ENCODE measurements at regions not wholly inside any gene's neighbourhood (a gene's known extent, or its start where the extent isn't known, plus 50 kb on each side); places are given as distances from the start of the nearest gene placed in this dataset.
"Not testable (repeated sequence)": the region's sequence is repeated elsewhere in the genome, so short reads cannot be mapped to it uniquely, and the experiment has no call there.

DNA sequence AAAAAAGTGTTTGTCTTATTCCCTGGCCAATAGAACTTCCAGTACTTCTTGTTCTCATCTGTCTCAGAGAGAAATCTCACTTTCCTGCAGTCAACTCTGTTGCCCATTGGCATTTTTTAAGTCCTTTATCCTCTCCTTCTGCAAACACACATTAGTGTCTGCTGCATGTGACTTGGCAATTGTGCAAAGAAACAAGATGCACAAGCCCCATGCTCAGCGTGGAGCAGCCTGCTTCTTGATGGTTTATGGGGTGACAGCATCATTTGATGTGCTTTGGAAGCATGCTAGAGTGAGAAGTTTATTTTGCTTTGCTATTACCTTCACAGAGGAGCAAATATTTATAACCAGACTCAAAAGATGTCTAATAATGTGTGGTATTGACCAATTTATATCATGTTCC lies 238.2 kb downstream of the FAT3 start:
- TF ChIP-seq POLR2A (IDR thresholded peaks at IDR 0.05) (no peak), EP300 (IDR thresholded peaks at IDR 0.05) (no peak), POLR2AphosphoS5 (IDR thresholded peaks at IDR 0.05) (no peak)
- TF ChIP-seq, protein P1, sequence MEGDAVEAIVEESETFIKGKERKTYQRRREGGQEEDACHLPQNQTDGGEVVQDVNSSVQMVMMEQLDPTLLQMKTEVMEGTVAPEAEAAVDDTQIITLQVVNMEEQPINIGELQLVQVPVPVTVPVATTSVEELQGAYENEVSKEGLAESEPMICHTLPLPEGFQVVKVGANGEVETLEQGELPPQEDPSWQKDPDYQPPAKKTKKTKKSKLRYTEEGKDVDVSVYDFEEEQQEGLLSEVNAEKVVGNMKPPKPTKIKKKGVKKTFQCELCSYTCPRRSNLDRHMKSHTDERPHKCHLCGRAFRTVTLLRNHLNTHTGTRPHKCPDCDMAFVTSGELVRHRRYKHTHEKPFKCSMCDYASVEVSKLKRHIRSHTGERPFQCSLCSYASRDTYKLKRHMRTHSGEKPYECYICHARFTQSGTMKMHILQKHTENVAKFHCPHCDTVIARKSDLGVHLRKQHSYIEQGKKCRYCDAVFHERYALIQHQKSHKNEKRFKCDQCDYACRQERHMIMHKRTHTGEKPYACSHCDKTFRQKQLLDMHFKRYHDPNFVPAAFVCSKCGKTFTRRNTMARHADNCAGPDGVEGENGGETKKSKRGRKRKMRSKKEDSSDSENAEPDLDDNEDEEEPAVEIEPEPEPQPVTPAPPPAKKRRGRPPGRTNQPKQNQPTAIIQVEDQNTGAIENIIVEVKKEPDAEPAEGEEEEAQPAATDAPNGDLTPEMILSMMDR (IDR thresholded peaks at IDR 0.05) = no peak
- Histone ChIP-seq H3K27ac (no peak overlapping the region), H3K27me3 (no peaks in the 10 kb centered on the region), H3K36me3 (no peaks in the 10 kb centered on the region), H3K4me1 (peaks cover 0 to 6% (median 0%) of the 10 kb centered on the region in 4 donors), H3K4me3 (no peak overlapping the region), H3K9me3 (no peaks in the 10 kb centered on the region)
- 40 to 53% (median 44%) methylated on average over 1 of the region's 1 CpG for WGBS, 5 donors
- intact Hi-C loops (cut with DNase I; ENCODE audit: low total_unique reads) = no loop called here
- DNase-seq = no peak

- WGBS, 5 donors = 32 to 49% (median 42%) methylated on average over 6 of the region's 6 CpGs
- no peak for DNase-seq
- TF ChIP-seq EP300 (IDR thresholded peaks at IDR 0.05) (no peak), POLR2AphosphoS5 (IDR thresholded peaks at IDR 0.05) (no peak), POLR2A (IDR thresholded peaks at IDR 0.05) (no peak)
- TF ChIP-seq, protein P1 (IDR thresholded peaks at IDR 0.05) = no peak
- Histone ChIP-seq H3K27ac (no peak overlapping the region), H3K4me1 (no peaks in the 10 kb centered on the region), H3K36me3 (no peaks in the 10 kb centered on the region), H3K9me3 (no peaks in the 10 kb centered on the region), H3K4me3 (no peak overlapping the region), H3K27me3 (no peaks in the 10 kb centered on the region)
- intact Hi-C loops (cut with DNase I; ENCODE audit: low total_unique reads) = no loop called here
These were observed 240.2 kb downstream of the FAT3 start for GRCh38 chr11:92464822-92465221.

DNA sequence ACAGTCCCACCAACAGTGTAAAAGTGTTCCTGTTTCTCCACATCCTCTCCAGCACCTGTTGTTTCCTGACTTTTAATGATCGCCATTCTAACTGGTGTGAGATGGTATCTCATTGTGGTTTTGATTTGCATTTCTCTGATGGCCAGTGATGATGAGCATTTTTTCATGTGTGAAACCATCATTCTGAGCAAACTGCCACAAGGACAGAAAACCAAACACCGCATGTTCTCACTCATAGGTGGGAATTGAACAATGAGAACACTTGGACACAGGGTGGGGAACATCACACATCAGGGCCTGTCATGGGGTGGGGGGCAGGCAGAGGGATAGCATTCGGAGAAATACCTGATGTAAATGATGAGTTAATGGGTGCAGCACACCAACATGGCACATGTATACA lies 240.8 kb downstream of the FAT3 start:
- intact Hi-C loops (cut with DNase I; ENCODE audit: low total_unique reads); H3K4me3 ChIP-seq; H3K27ac ChIP-seq; DNase-seq; H3K36me3 ChIP-seq; H3K27me3 ChIP-seq; H3K9me3 ChIP-seq; H3K4me1 ChIP-seq: not testable (repeated sequence)
- WGBS, 5 donors = 81 to 95% (median 94%) methylated on average over 2 to 3 of the region's 3 CpGs

- no peak for DNase-seq
- Histone ChIP-seq H3K4me1 (no peaks in the 10 kb centered on the region), H3K36me3 (no peaks in the 10 kb centered on the region), H3K27ac (no peak overlapping the region), H3K9me3 (no peaks in the 10 kb centered on the region), H3K27me3 (no peaks in the 10 kb centered on the region), H3K4me3 (no peak overlapping the region)
- intact Hi-C loops (cut with DNase I; ENCODE audit: low total_unique reads) = no loop called here
- 65 to 76% (median 66%) methylated on average over 3 of the region's 3 CpGs for WGBS, 5 donors
- TF ChIP-seq EP300 (IDR thresholded peaks at IDR 0.05) (no peak), POLR2AphosphoS5 (IDR thresholded peaks at IDR 0.05) (no peak), POLR2A (IDR thresholded peaks at IDR 0.05) (no peak)
- TF ChIP-seq, protein P1 (IDR thresholded peaks at IDR 0.05) = no peak
These were observed 249.1 kb downstream of the FAT3 start for GRCh38 chr11:92473736-92474135.

DNA sequence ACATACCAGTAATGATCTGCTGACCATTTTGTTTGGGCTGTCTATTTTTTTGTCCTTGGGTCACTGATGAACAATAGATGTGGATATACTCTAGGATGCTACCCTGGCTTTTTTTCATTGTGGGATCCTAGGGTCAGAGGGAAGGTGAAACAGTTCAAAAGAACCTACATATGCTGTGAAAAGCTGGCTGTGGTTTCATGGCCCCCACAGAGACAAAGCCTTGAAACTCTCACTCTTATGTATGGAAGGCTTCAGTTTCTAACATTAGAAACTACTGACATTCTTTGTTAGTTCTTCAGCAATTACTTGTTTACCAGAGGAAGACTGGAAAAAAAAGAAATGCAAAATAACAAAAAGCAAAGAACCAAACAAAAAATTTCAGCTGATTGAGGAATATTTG lies 250.7 kb downstream of the FAT3 start:
- no peaks in the 10 kb centered on the region for H3K9me3 ChIP-seq
- no peak overlapping the region for H3K27ac ChIP-seq
- H3K27me3 ChIP-seq = no peaks in the 10 kb centered on the region
- no peak for TF ChIP-seq POLR2A (IDR thresholded peaks at IDR 0.05)
- TF ChIP-seq, protein P1 (IDR thresholded peaks at IDR 0.05) = no peak
- TF ChIP-seq POLR2AphosphoS5 (IDR thresholded peaks at IDR 0.05) = no peak
- TF ChIP-seq EP300 (IDR thresholded peaks at IDR 0.05) = no peak
- H3K4me1 ChIP-seq = no peaks in the 10 kb centered on the region
- DNase-seq = no peak
- no peaks in the 10 kb centered on the region for H3K36me3 ChIP-seq
- intact Hi-C loops (cut with DNase I; ENCODE audit: low total_unique reads) = no loop called here
- H3K4me3 ChIP-seq = no peak overlapping the region

Data from stomach (tissue), 8 donors.